ENCODE measurements at regions not wholly inside any gene's neighbourhood (a gene's known extent, or its start where the extent isn't known, plus 50 kb on each side); places are given as distances from the start of the nearest gene placed in this dataset.

DNA sequence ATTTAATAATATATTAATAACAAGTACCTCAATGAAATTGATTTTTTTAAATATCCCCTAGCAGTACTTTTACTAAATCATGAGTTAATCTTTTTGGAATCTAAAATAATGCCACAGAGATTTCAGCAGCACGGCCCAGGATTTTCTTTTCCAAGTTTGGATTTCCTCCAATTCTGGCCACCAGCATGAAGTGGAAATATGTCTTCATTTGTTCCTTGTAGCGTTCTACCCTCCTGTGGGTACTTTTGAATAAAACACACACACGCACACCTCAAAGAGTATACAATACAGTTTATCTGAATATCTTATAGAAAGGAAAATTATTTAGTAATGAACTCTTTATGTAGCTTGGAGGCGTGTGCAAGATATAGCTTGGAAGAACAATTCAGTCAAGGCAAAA is 125.1 kb upstream of the STT3B start:
- no peaks in the 10 kb centered on the region for H3K9me3 ChIP-seq
- no peaks in the 10 kb centered on the region for H3K36me3 ChIP-seq
- H3K27me3 ChIP-seq (replicated peaks; ENCODE audit: insufficient read depth), result no peaks in the 10 kb centered on the region
- no peak for DNase-seq (ENCODE audit: low spot score)
- no peaks in the 10 kb centered on the region for H3K4me1 ChIP-seq (replicated peaks)
- 79% methylated on average over 4 of the region's 4 CpGs for WGBS
- intact Hi-C loops (cut with DNase I), result no loop called here
- TF ChIP-seq POLR2A (IDR thresholded peaks at IDR 0.05) (no peak), POLR2AphosphoS5 (IDR thresholded peaks at IDR 0.05) (no peak)
- TF ChIP-seq, protein P1, sequence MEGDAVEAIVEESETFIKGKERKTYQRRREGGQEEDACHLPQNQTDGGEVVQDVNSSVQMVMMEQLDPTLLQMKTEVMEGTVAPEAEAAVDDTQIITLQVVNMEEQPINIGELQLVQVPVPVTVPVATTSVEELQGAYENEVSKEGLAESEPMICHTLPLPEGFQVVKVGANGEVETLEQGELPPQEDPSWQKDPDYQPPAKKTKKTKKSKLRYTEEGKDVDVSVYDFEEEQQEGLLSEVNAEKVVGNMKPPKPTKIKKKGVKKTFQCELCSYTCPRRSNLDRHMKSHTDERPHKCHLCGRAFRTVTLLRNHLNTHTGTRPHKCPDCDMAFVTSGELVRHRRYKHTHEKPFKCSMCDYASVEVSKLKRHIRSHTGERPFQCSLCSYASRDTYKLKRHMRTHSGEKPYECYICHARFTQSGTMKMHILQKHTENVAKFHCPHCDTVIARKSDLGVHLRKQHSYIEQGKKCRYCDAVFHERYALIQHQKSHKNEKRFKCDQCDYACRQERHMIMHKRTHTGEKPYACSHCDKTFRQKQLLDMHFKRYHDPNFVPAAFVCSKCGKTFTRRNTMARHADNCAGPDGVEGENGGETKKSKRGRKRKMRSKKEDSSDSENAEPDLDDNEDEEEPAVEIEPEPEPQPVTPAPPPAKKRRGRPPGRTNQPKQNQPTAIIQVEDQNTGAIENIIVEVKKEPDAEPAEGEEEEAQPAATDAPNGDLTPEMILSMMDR (IDR thresholded peaks at IDR 0.05), result no peak
- no peak overlapping the region for H3K27ac ChIP-seq
- H3K4me3 ChIP-seq, result no peak overlapping the region

DNA sequence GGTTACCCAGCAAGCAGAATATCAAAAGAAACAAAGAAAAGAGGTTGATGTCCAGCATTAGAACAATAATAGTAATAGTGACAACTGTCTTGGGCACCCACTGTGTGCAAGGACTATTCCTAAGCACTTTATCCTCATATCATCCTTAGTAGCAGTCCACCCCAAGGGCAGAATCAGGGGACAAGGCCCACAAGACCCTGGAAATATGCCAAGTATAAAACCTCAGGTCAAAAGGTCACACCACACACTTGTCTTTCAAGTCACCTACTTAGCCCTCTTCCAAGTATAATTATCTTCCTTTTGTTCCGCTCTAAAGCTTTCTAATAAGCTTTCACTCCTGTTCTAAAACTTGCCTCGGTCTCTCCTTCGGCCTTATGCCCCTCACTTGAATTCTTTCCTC is 124.0 kb upstream of the STT3B start:
- H3K36me3 ChIP-seq, result no peaks in the 10 kb centered on the region
- H3K27ac ChIP-seq, result no peak overlapping the region
- H3K9me3 ChIP-seq, result no peaks in the 10 kb centered on the region
- H3K27me3 ChIP-seq (replicated peaks; ENCODE audit: insufficient read depth), result no peaks in the 10 kb centered on the region
- intact Hi-C loops (cut with DNase I), result no loop called here
- DNase-seq (ENCODE audit: low spot score), result no peak
- TF ChIP-seq POLR2A (IDR thresholded peaks at IDR 0.05) (no peak), POLR2AphosphoS5 (IDR thresholded peaks at IDR 0.05) (no peak)
- TF ChIP-seq, protein P1 (IDR thresholded peaks at IDR 0.05), result no peak
- 84% methylated on average over 3 of the region's 3 CpGs for WGBS
- H3K4me3 ChIP-seq, result no peak overlapping the region
- no peaks in the 10 kb centered on the region for H3K4me1 ChIP-seq (replicated peaks)

DNA sequence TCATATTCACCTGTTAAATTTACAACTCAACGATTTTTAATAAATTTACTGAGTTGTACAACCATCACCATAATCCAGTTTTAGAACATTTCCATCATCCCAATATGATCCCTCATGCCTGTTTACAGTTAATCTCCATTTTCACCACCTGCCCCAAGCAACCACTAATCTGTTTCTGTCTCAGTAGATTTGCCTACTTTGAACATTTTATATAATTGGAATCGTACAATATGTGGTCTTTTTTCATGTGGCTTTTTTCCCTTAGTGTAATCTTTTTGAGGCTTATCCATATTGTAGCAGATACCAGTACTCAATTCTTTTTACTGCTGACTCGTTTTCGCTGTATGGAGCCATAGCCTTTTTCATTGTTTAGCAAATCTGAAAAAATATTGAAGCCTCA is 123.3 kb upstream of the STT3B start:
- 95% methylated on average over 4 of the region's 4 CpGs for WGBS
- DNase-seq (ENCODE audit: low spot score), result no peak
- TF ChIP-seq POLR2A (IDR thresholded peaks at IDR 0.05) (no peak), POLR2AphosphoS5 (IDR thresholded peaks at IDR 0.05) (no peak)
- TF ChIP-seq, protein P1 (IDR thresholded peaks at IDR 0.05), result no peak
- no peak overlapping the region for H3K4me3 ChIP-seq
- H3K36me3 ChIP-seq, result no peaks in the 10 kb centered on the region
- H3K9me3 ChIP-seq, result no peaks in the 10 kb centered on the region
- intact Hi-C loops (cut with DNase I), result no loop called here
- H3K27ac ChIP-seq, result no peak overlapping the region
- no peaks in the 10 kb centered on the region for H3K4me1 ChIP-seq (replicated peaks)
- no peaks in the 10 kb centered on the region for H3K27me3 ChIP-seq (replicated peaks; ENCODE audit: insufficient read depth)

DNA sequence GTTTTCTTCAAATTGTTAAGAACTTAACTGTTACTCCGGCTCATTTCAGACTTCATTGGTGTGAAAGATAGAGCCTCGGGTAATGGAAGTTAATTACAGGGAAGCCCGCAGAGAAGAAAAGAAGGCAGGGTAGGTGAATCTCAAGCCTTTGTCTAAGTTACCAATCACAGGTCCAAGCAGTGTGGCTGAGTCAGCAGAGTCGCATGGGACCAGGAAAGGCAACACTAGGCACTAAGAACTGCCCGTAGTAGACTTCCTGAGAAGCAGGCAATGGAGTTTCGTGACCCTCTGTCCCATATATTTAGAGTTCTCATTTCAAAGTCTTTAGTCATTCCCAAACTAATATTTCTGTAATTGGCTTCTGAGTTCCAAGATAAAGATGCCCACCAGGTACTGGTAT is 122.9 kb upstream of the STT3B start:
- Histone ChIP-seq H3K4me1 (replicated peaks) (no peaks in the 10 kb centered on the region), H3K4me3 (no peak overlapping the region), H3K9me3 (no peaks in the 10 kb centered on the region), H3K27me3 (replicated peaks; ENCODE audit: insufficient read depth) (no peaks in the 10 kb centered on the region), H3K36me3 (no peaks in the 10 kb centered on the region), H3K27ac (no peak overlapping the region)
- intact Hi-C loops (cut with DNase I), result no loop called here
- WGBS, result 88% methylated on average over 6 of the region's 6 CpGs
- no peak for DNase-seq (ENCODE audit: low spot score)
- TF ChIP-seq, protein P1 (IDR thresholded peaks at IDR 0.05), result no peak
- TF ChIP-seq POLR2AphosphoS5 (IDR thresholded peaks at IDR 0.05) (no peak), POLR2A (IDR thresholded peaks at IDR 0.05) (no peak)

GRCh38 chr3:31410411-31410810 is 122.3 kb upstream of the STT3B start:
- TF ChIP-seq POLR2A (IDR thresholded peaks at IDR 0.05) (no peak), POLR2AphosphoS5 (IDR thresholded peaks at IDR 0.05) (no peak)
- TF ChIP-seq, protein P1 (IDR thresholded peaks at IDR 0.05), result no peak
- Histone ChIP-seq H3K4me3 (no peak overlapping the region), H3K27me3 (replicated peaks; ENCODE audit: insufficient read depth) (no peaks in the 10 kb centered on the region), H3K27ac (no peak overlapping the region), H3K9me3 (no peaks in the 10 kb centered on the region), H3K4me1 (replicated peaks) (no peaks in the 10 kb centered on the region), H3K36me3 (no peaks in the 10 kb centered on the region)
- DNase-seq (ENCODE audit: low spot score), result no peak
- WGBS, result 75% methylated on average over 3 of the region's 3 CpGs
- intact Hi-C loops (cut with DNase I), result no loop called here

All from prostate gland (tissue), 2 donors.